HG02798 (cell line): ENCODE measurements at regions not wholly inside any gene's neighbourhood (a gene's known extent, or its start where the extent isn't known, plus 50 kb on each side); places are given as distances from the start of the nearest gene placed in this dataset.

ENCODE experiments used
- ATAC-seq: cut with Tn5 transposase; IDR thresholded peaks from one replicate; pipeline ENCODE4 v1.9.1; 2021; ENCODE audit warnings: mild to moderate bottlenecking; ENCODE audit not compliant: unreplicated experiment, poor library complexity

- no peak for ATAC-seq
Measured at GRCh38 chr6:130752267-130752666, 74.9 kb upstream of the SMLR1 start.

- ATAC-seq = no peak
Measured at GRCh38 chr6:130754786-130755367, 72.3 kb upstream of the SMLR1 start.

- no peak for ATAC-seq
Measured at GRCh38 chr6:130755368-130756034, 71.7 kb upstream of the SMLR1 start.

DNA sequence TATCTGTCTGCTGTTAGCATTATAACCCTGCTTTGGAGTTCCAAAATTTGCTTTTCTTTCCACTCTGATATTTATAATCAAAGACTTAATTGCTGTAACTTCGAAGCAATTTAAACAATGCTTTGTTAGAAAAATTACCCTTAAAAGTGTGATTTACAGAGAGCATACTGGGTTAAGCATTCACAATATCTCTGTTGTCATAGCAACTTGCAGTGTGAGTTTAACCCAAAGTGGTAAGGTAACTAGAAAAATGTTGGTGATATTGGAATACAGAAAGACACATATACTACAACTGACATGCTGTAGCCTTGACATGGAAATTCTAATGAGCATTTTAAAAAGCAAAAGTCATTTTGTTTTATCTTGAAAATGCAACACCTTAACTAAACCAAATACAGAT, 70.4 kb upstream of the SMLR1 start:
- no peak for ATAC-seq

- ATAC-seq = no peak
Measured at GRCh38 chr6:130758813-130759212, 68.4 kb upstream of the SMLR1 start.

DNA sequence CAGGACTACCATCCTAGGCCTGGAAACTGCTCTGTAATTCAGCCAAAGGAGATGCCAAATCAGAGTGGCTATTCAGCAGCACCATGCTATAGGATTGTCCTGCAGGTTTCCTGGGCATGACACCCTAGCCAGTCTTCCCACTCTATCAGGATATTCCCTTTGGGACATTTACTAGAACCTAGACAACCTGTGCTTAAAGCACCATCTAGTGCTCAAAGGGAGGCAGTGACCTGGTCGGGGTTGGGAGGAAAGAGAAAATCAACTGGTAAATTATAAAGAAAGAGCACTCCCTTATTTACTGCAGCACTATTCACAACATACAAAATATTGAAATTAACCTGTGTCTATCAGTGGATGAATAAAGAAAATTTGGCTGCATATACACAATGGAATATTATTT, 67.2 kb upstream of the SMLR1 start:
- no peak for ATAC-seq

GRCh38 chr6:130761286-130761685, 65.9 kb upstream of the SMLR1 start:
- no peak for ATAC-seq

GRCh38 chr6:130765181-130765727, 62.0 kb upstream of the SMLR1 start:
- ATAC-seq = no peak

GRCh38 chr6:130766239-130767144, 60.7 kb upstream of the SMLR1 start:
- ATAC-seq = no peak

DNA sequence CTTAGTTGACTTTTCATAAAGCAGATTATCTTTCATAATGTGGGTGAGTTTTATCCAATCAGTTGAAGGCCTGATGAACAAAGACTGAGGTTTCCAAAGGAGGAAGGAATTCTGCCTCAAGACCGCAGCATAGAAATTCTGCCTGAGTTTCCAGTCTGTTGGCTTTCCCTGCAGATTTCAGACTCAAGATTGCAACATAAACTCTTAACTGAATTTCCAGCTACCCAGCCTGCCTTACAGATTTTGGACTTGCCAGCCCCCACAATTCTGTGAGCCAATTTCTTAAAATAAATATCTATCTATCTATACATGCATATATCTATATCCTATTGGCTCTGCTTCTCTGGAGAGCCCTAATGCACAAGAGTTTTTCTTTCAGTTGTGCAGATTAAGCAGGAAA, 57.3 kb upstream of the SMLR1 start:
- no peak for ATAC-seq

- ATAC-seq = no peak
Measured at GRCh38 chr6:130771741-130772140, 55.5 kb upstream of the SMLR1 start.

GRCh38 chr6:130773860-130774259, 53.3 kb upstream of the SMLR1 start:
- ATAC-seq = no peak

GRCh38 chr6:130775411-130776012, 51.7 kb upstream of the SMLR1 start:
- no peak for ATAC-seq

DNA sequence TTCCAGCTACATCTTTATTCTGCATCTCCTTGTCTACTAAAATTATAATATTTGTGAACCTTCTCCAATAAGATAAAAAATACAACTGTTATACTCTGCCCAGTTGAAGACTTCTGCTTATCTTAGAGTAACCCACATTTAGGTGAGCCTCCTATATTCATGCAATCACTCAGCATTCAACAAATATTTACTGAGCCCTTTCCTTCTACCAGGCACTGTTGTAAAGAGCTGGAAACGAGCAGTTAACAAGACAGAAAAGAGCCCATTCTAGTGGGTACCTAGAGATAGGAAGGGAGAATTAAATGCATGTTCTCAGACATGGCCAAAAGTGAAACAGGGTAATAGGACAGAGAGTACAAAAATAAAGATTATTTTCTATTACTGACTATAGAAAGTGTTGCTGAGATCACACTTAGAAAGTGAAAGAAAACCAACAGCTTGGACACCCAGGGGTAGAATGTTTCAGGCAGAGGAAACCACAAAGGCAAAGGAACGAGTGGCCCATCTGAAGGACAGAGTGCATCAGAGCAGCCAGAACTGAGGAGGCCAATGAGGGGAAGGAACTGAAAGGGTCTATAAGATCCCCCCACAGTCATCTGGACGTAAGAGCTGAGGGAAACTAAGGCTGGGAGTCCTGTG, 50.8 kb upstream of the SMLR1 start:
- ATAC-seq = peak; percentile 94
